Heart right ventricle (tissue), 16 donors: ENCODE measurements at regions not wholly inside any gene's neighbourhood (a gene's known extent, or its start where the extent isn't known, plus 50 kb on each side); places are given as distances from the start of the nearest gene placed in this dataset.

Experiments used
- ATAC-seq, 8 donors: fragments of 200-7000 bp; cut with Tn5 transposase; one replicate each; pipeline ENCODE4 v1.9.1; 2020; ENCODE audit warnings: mild to moderate bottlenecking in 8 of 8, moderate library complexity in 8 of 8, moderate number of reproducible peaks in 1 of 8
- DNase-seq, 2 donors: peaks; one replicate each; pipeline ENCODE4 v3.0.0-alpha.2; 2020
- H3K27ac ChIP-seq, 10 donors: fragments of 200-600 bp; sonication (generic) in 2 of 10; one replicate each; pipeline versions ENCODE4 v1.5.0 to v1.8.0; 2020 to 2022; ENCODE audit warnings: mild to moderate bottlenecking in 3 of 10
- H3K27me3 ChIP-seq, 7 donors: fragments of 200-600 bp; one replicate each; pipeline ENCODE4 v1.8.0; 2021 to 2022; ENCODE audit warnings: mild to moderate bottlenecking in 2 of 7
- H3K36me3 ChIP-seq, 9 donors: fragments of 200-600 bp; sonication (generic) in 1 of 9; one replicate each; pipeline versions ENCODE4 v1.5.0 to v1.8.0; 2020 to 2022; ENCODE audit warnings: mild to moderate bottlenecking in 2 of 9
- H3K4me1 ChIP-seq, 9 donors: fragments of 200-600 bp; sonication (generic) in 1 of 9; one replicate each; pipeline versions ENCODE4 v1.5.0 to v1.8.0; 2020 to 2022; ENCODE audit warnings: mild to moderate bottlenecking in 4 of 9
- H3K4me3 ChIP-seq, 10 donors: fragments of 200-600 bp; sonication (generic) in 2 of 10; one replicate each; pipeline versions ENCODE4 v1.5.0 to v1.8.0; 2020 to 2022; ENCODE audit warnings: mild to moderate bottlenecking in 7 of 10, moderate library complexity in 2 of 10
- H3K9me3 ChIP-seq, 11 donors: fragments of 200-600 bp in 10 of 11; sonication (generic) in 2 of 11; one replicate each; pipeline versions ENCODE4 v1.5.0 to v1.8.0; 2013 to 2022; ENCODE audit warnings: mild to moderate bottlenecking in 2 of 11, control low read depth in 1 of 11, moderate library complexity in 1 of 11
- WGBS, 2 donors: extraction: QIAGEN DNeasy Blood & Tissue Kit; methylation state at CpG; one replicate each; pipeline ENCODE4 v1.1.7; 2013; ENCODE audit warnings: inconsistent platforms in 1 of 2; 5-methylcytosine and 5-hydroxymethylcytosine counted together
- intact Hi-C, 10 donors: fragments of 100-400 bp; cut with DNase I; formaldehyde crosslinking; loops; one replicate each; pipeline versions ENCODE4 v1.11.1 to v1.14.2; 2022
- TF ChIP-seq, protein P1 (sequence below), 9 donors: fragments of 200-600 bp; sonication (generic) in 2 of 9; IDR thresholded peaks; one replicate each; pipeline versions ENCODE4 v1.5.0 to v1.8.0; 2021 to 2022; ENCODE audit warnings: antibody characterized with exemption in 9 of 9, mild to moderate bottlenecking in 5 of 9, moderate library complexity in 1 of 9
- donor health status: Arrhythmogenic right ventricular cardiomyopathy.
- donor health status: ischemic (EF 13 %, LVEDD 7.1; RV severe dilation, severe dysfunction).
- donor health status: healthy with polysubstance abuse.
- donor health status: DM: no; HTN: yes; CAD: no.
- donor health status: DM: no; HTN: no; CAD: no.
- donor health status: ischemic (EF 25% LVEDD 6.9; RV normal size, moderate dysfunction).
- donor health status: ischemic (EF 25% LVEDD 5.7; RV mildly dilated, moderate dysfunction).
- donor health status: healthy.
- donor health status: DM: yes; HTN: yes; CAD: no.
- donor health status: Ischemic cardiomyopathy.
- donor health status: ischemic (EF 35%, LVEDD 5.7; RV mildly dilated, moderate dysfunction).
- donor health status: nonischemic (EF 11% LVEDD 7.7; RV severe dilation, severe dysfunction).
- donor health status: DM: yes; HTN: yes; CAD: no.
- donor health status: PGD.
- donor health status: ischemic (EF 29% LVEDD 5.4; RV normal size, mild dysfunction).
- donor health status: nonischemic (EF 23%, LVEDD 6.1; RV moderate dilation, normal function).

DNA sequence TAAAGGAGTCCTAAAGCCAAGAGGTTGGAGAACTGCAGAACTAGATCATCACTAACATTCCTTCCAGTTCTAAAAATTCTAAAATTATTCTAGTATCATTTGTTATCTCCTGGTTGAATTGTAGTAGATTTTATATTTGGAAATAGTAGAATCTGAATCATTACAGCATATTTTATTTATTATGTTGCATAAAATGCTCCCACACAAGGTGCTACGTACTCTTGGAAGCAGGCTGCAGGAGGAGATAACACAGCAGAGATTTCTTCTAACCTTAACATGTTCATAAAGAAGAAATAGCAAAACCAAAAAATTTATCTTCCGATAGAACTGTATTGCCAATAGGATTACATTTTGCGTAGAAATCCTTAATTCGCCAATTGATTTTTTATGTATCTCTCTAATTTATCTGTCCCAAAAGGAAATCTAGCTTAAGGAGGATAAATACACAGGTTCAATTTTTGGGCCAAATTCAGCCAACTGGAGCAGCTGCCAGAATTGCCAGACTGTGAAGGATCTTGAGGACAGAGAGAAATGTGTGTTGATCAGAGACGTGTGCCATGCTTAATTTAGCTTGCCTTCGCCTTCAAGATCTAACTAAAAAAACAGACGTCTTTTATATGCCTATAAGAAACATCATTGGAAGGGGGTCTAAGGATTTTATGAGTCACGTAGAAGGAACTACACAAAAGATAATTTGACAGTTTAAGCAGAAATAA, 134.4 kb upstream of the MITF start:
- Histone ChIP-seq H3K36me3 (no peaks in the 10 kb centered on the region), H3K4me3 (no peak overlapping the region), H3K9me3 (peaks cover 0 to 21% (median 0%) of the 10 kb centered on the region in 11 donors), H3K4me1 (no peaks in the 10 kb centered on the region), H3K27me3 (no peaks in the 10 kb centered on the region), H3K27ac (no peak overlapping the region)
- ATAC-seq (no peak), DNase-seq (no peak)
- intact Hi-C loops, result no loop called here
- TF ChIP-seq, protein P1, sequence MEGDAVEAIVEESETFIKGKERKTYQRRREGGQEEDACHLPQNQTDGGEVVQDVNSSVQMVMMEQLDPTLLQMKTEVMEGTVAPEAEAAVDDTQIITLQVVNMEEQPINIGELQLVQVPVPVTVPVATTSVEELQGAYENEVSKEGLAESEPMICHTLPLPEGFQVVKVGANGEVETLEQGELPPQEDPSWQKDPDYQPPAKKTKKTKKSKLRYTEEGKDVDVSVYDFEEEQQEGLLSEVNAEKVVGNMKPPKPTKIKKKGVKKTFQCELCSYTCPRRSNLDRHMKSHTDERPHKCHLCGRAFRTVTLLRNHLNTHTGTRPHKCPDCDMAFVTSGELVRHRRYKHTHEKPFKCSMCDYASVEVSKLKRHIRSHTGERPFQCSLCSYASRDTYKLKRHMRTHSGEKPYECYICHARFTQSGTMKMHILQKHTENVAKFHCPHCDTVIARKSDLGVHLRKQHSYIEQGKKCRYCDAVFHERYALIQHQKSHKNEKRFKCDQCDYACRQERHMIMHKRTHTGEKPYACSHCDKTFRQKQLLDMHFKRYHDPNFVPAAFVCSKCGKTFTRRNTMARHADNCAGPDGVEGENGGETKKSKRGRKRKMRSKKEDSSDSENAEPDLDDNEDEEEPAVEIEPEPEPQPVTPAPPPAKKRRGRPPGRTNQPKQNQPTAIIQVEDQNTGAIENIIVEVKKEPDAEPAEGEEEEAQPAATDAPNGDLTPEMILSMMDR (IDR thresholded peaks at IDR 0.05), result no peak
- WGBS, 2 donors, result 74 to 84% methylated on average over 8 of the region's 8 CpGs

DNA sequence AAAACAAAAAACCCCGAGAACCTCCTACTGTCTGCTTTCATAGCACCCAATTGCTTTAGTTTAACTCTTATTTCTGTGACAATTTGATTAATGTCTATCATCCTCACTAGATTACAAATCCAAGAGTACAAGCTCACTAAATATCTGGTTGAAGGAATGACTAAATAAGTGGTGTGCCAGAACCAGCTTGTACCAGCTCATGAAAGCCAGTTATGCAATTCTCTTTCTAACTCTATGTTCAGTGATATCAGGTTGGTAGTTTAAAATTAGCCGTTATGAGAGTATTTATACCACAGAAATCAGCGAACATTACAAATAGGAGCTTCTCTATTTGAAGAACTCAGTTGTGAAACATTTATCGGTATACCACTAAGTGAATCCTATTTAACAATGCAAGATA, 137.2 kb upstream of the MITF start:
- ATAC-seq, result peak in 2 of 8 donors; percentile 72 to 78
- intact Hi-C loops, result no loop called here
- Histone ChIP-seq H3K9me3 (peaks cover 0 to 18% (median 0%) of the 10 kb centered on the region in 11 donors), H3K4me3 (no peak overlapping the region), H3K27ac (peak overlapping the region in 1 of 10 donors; percentile 17), H3K4me1 (no peaks in the 10 kb centered on the region), H3K36me3 (no peaks in the 10 kb centered on the region), H3K27me3 (no peaks in the 10 kb centered on the region)
- no peak for DNase-seq
- TF ChIP-seq, protein P1 (IDR thresholded peaks at IDR 0.05), result no peak
- WGBS, 2 donors, result 83 to 86% methylated on average over 4 of the region's 4 CpGs

DNA sequence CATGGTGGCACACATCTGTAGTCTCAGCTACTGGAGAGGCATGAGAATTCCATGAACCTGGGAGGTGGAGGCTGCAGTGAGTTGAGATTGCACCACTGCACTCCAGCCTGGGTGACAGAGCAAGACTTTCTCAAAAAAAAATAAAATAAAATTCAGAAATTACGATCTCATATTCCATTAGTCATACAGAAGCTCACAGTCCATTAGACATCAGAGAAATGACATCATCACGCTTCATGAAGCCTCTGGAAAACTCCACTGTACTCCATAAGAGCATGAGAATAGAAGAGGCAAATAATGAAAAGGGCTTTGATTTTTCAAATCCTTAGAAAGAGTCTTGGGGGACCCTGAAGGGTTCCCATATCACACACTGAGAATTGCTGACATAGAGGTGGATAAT, 145.0 kb upstream of the MITF start:
- Histone ChIP-seq H3K36me3 (no peaks in the 10 kb centered on the region), H3K4me3 (no peak overlapping the region), H3K9me3 (no peaks in the 10 kb centered on the region), H3K27ac (no peak overlapping the region), H3K27me3 (no peaks in the 10 kb centered on the region), H3K4me1 (no peaks in the 10 kb centered on the region)
- no peak for DNase-seq
- WGBS, 2 donors, result 94% methylated on average over 2 of the region's 2 CpGs
- ATAC-seq, result no peak
- TF ChIP-seq, protein P1 (IDR thresholded peaks at IDR 0.05), result no peak
- intact Hi-C loops, result no loop called here

DNA sequence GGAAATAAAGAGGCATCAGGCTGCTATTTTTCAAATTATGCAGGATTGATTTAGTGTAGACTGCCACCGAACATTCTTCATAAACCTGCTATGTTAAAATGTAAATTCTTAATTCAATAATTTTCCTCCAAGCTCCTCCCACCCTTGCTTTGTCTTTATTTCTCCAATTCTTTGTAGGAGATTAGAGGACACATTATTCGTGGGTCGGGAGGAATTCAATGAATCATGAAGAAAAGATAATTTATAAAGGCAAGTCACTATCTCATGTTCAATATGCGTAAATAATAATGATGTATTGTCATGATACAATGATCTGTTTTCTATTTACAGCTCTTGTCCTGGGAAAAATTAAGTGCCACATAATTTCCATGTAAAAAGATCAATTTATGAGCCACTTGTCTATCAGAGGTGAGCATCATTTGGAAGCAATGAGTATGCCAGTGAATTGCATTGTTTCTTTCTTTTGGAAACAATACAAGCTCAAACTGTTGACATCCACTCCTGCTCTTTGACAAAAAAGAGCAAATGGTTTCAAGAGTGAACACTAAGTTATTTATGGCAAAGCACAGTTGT, 148.0 kb upstream of the MITF start:
- TF ChIP-seq, protein P1 (IDR thresholded peaks at IDR 0.05), result no peak
- H3K27ac ChIP-seq, result no peak overlapping the region
- peaks cover 0 to 25% (median 16%) of the 10 kb centered on the region in 11 donors for H3K9me3 ChIP-seq
- H3K36me3 ChIP-seq, result no peaks in the 10 kb centered on the region
- H3K27me3 ChIP-seq, result no peaks in the 10 kb centered on the region
- intact Hi-C loops, result no loop called here
- no peak for ATAC-seq
- no peak overlapping the region for H3K4me3 ChIP-seq
- H3K4me1 ChIP-seq, result no peaks in the 10 kb centered on the region
- DNase-seq, result no peak
- 87 to 90% methylated on average over 4 of the region's 4 CpGs for WGBS, 2 donors
